Gastrocnemius medialis (tissue), 4 donors: ENCODE measurements at regions not wholly inside any gene's neighbourhood (a gene's known extent, or its start where the extent isn't known, plus 50 kb on each side); places are given as distances from the start of the nearest gene placed in this dataset.

ENCODE experiments used
- ATAC-seq, 2 donors: fragments of 150-250 bp; one replicate each; pipeline ENCODE4 v1.9.1; 2016
- DNase-seq, 2 donors: peaks; one replicate each; pipeline ENCODE4 v3.0.0-alpha.2; 2019
- H3K27ac ChIP-seq, 4 donors: fragments of 200-600 bp; sonication (generic); 1 replicate in 1 of 4; 2 replicates in 3 of 4; pipeline ENCODE4 v1.5.1; 2016 to 2018; ENCODE audit warnings: mild to moderate bottlenecking in 2 of 4, moderate library complexity in 1 of 4
- H3K27me3 ChIP-seq, 3 donors: fragments of 200-600 bp; sonication (generic) in 2 of 3; 1 replicate in 1 of 3; 2 replicates in 2 of 3; pipeline versions ENCODE4 v1.5.1 to v1.6.0; 2016 to 2019; ENCODE audit warnings: mild to moderate bottlenecking in 1 of 3, moderate library complexity in 1 of 3
- H3K36me3 ChIP-seq, 2 donors: fragments of 200-600 bp; sonication (generic) in 1 of 2; one replicate each; pipeline ENCODE4 v1.5.1; 2017 to 2018
- H3K4me1 ChIP-seq, 2 donors: fragments of 200-600 bp; sonication (generic) in 1 of 2; one replicate each; pipeline ENCODE4 v1.5.1; 2016 to 2017; ENCODE audit warnings: mild to moderate bottlenecking in 2 of 2
- H3K4me3 ChIP-seq, 4 donors: fragments of 200-600 bp; sonication (generic) in 3 of 4; 1 replicate in 1 of 4; 2 replicates in 3 of 4; pipeline ENCODE4 v1.5.1; 2016 to 2019; ENCODE audit warnings: mild to moderate bottlenecking in 2 of 4
- H3K9me3 ChIP-seq, 3 donors: fragments of 200-600 bp; sonication (generic) in 2 of 3; 1 replicate in 1 of 3; 2 replicates in 2 of 3; pipeline ENCODE4 v1.5.1; 2016 to 2019
- POLR2A ChIP-seq, 2 donors: fragments of 450-650 bp; IDR thresholded peaks; one replicate each; pipeline ENCODE4 v1.6.1; 2017; ENCODE audit warnings: antibody characterized with exemption in 2 of 2, mild to moderate bottlenecking in 2 of 2, moderate library complexity in 2 of 2
- in situ Hi-C, 4 donors: fragments of 200-750 bp; cut with MboI; loops; one replicate each; pipeline versions ENCODE4 v1.15.0 to v1.8.0; 2017; ENCODE audit warnings: low sequenced_read_pairs in 4 of 4
- intact Hi-C: fragments of 100-400 bp; cut with DNase I; formaldehyde crosslinking; loops from one replicate; pipeline ENCODE4 v1.15.1; 2023; ENCODE audit warnings: low total_unique reads
- TF ChIP-seq, protein P1 (sequence below), 5 experiments: fragments of 450-650 bp in 3 of 5; fragments of 200-600 bp in 2 of 5; sonication (generic) in 2 of 5; IDR thresholded peaks in 4 of 5; conservative IDR thresholded peaks in 1 of 5; 1 replicate in 4 of 5; 2 replicates in 1 of 5; pipeline ENCODE4 v1.5.1; 2016 to 2019; ENCODE audit warnings: antibody characterized with exemption in 5 of 5, mild to moderate bottlenecking in 3 of 5, moderate library complexity in 3 of 5

DNA sequence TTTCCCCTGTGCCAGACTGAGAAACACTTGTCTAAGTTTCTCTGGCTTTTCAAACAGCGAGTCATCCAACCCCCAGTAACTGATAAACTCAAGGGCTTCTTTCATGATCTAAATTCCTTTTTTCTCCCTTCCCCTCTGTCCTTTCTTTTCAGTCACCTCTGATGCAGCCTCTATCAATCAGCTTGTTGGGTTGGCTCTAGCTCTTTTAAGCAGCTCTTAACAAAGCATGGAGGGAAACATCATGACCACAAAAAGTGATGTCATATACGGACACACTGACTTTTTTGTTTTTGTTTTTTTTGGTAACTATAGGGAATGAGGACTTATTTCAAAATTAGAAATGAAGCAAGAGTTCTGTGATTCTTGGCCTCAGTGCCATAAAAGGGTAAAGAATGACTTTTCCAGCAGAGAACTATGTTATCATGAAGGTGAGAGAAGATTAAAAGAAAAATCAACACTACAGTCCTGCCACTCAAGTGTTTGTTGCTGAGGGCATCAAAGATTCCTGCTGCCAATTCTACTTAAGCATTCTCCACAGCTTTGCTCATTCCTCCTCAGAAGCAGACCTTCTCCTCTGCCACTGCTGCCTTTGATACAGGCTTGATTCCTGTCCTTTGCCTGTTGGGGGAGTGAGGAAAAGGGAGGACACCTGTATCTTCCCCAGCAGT lies 457.0 kb upstream of the ONECUT1 start:
- Histone ChIP-seq H3K27ac (no peak overlapping the region), H3K27me3 (no peaks in the 10 kb centered on the region), H3K4me3 (no peak overlapping the region), H3K4me1 (no peaks in the 10 kb centered on the region), H3K9me3 (no peaks in the 10 kb centered on the region), H3K36me3 (no peaks in the 10 kb centered on the region)
- TF ChIP-seq, protein P1, sequence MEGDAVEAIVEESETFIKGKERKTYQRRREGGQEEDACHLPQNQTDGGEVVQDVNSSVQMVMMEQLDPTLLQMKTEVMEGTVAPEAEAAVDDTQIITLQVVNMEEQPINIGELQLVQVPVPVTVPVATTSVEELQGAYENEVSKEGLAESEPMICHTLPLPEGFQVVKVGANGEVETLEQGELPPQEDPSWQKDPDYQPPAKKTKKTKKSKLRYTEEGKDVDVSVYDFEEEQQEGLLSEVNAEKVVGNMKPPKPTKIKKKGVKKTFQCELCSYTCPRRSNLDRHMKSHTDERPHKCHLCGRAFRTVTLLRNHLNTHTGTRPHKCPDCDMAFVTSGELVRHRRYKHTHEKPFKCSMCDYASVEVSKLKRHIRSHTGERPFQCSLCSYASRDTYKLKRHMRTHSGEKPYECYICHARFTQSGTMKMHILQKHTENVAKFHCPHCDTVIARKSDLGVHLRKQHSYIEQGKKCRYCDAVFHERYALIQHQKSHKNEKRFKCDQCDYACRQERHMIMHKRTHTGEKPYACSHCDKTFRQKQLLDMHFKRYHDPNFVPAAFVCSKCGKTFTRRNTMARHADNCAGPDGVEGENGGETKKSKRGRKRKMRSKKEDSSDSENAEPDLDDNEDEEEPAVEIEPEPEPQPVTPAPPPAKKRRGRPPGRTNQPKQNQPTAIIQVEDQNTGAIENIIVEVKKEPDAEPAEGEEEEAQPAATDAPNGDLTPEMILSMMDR (IDR thresholded peaks at IDR 0.05 in 4 of 5, conservative IDR thresholded peaks at IDR 0.05 in 1 of 5) = no peak
- TF ChIP-seq POLR2A (IDR thresholded peaks at IDR 0.05) = no peak
- DNase-seq (no peak), ATAC-seq (no peak)
- in situ Hi-C loops (no loop called here), intact Hi-C loops (no loop called here)

DNA sequence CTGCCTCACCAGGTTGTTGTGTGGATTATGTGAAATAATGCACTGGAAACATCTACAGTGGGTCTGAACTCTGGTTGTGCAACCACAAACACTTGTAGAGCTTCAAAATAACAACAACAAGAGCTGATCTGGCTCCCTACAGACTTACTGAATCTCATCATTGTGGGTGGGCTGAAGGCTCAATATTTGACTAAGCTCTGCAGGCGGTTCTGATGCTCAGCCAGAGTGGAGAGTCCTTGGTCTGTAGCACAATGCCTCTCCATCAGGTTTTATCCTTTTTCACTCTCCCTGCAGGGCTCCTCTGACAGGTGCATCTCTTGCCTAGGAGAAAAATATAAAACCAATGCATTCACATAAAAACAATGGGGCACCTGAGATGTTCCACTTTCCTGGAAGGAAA lies 456.3 kb upstream of the ONECUT1 start:
- DNase-seq (no peak), ATAC-seq (no peak)
- Histone ChIP-seq H3K27me3 (no peaks in the 10 kb centered on the region), H3K9me3 (no peaks in the 10 kb centered on the region), H3K36me3 (no peaks in the 10 kb centered on the region), H3K27ac (no peak overlapping the region), H3K4me3 (no peak overlapping the region), H3K4me1 (no peaks in the 10 kb centered on the region)
- intact Hi-C loops = no loop called here
- in situ Hi-C loops = no loop called here
- no peak for TF ChIP-seq POLR2A (IDR thresholded peaks at IDR 0.05)
- TF ChIP-seq, protein P1 (IDR thresholded peaks at IDR 0.05 in 4 of 5, conservative IDR thresholded peaks at IDR 0.05 in 1 of 5) = no peak

DNA sequence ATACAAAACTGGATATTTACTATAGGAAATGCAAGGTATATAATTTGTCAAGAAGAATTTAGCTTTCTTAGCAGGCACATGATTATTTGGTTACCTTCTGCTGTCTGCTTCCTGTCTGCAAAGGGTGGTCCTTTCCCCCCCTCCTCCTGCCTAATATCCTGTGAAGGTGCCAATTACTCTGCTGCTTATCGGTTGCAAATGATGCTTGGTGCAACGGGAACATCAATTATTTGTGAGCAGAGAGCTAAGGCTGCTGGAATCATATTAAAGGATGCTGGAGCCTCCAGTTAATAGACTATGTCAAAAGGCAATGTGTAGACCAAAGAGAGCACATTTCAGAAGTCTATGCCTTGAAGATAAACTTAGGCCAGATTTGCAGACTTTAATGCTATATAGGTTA lies 443.7 kb upstream of the ONECUT1 start:
- no peaks in the 10 kb centered on the region for H3K9me3 ChIP-seq
- H3K36me3 ChIP-seq = no peaks in the 10 kb centered on the region
- TF ChIP-seq, protein P1 (IDR thresholded peaks at IDR 0.05 in 4 of 5, conservative IDR thresholded peaks at IDR 0.05 in 1 of 5) = no peak
- TF ChIP-seq POLR2A (IDR thresholded peaks at IDR 0.05) = no peak
- ATAC-seq = no peak
- no peaks in the 10 kb centered on the region for H3K27me3 ChIP-seq
- no peak for DNase-seq
- H3K4me1 ChIP-seq = no peaks in the 10 kb centered on the region
- no peak overlapping the region for H3K27ac ChIP-seq
- H3K4me3 ChIP-seq = no peak overlapping the region
- intact Hi-C loops = no loop called here
- in situ Hi-C loops = no loop called here

DNA sequence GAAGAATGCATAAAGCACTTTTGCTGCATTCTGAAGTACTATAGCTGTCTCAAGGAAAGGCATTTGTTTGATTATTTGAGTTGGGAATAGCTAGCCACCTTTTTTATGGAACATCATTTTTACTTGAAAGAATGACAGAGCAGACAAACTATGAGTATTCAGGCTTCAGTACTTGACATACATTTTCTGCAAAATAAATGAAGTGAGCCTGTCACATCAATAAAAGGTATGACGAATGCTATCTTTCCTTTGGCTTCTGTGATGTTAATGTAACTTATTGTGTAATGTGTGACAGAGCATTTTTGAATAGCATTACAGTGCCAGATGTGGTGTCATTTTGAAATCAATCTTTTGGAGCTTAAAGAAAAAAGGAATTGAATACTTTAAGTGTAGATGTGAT lies 440.3 kb upstream of the ONECUT1 start:
- H3K9me3 ChIP-seq = no peaks in the 10 kb centered on the region
- no peak overlapping the region for H3K4me3 ChIP-seq
- no peak overlapping the region for H3K27ac ChIP-seq
- ATAC-seq = no peak
- intact Hi-C loops = no loop called here
- in situ Hi-C loops = no loop called here
- TF ChIP-seq, protein P1 (IDR thresholded peaks at IDR 0.05 in 4 of 5, conservative IDR thresholded peaks at IDR 0.05 in 1 of 5) = no peak
- TF ChIP-seq POLR2A (IDR thresholded peaks at IDR 0.05) = no peak
- no peak for DNase-seq
- no peaks in the 10 kb centered on the region for H3K4me1 ChIP-seq
- no peaks in the 10 kb centered on the region for H3K36me3 ChIP-seq
- H3K27me3 ChIP-seq = no peaks in the 10 kb centered on the region

DNA sequence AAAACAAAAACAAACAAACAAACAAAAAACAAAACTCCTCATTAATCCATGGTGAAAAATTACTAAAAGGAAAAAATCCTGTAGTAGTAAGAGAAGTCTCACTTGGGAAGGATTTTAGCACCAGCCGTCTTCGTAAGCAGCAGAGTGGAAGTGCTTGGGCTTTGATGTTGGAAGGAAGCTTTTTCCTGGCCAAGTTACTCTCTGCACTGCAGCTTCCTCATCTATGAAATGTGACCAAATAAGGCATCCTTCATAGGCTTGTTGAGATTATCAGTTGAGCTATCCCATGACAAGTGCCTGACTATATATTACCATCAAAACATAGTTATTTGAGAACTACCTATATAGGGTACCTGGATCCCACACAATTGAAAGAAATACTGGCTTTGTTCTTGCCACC lies 436.4 kb upstream of the ONECUT1 start:
- Histone ChIP-seq H3K4me3 (no peak overlapping the region), H3K4me1 (no peaks in the 10 kb centered on the region), H3K27ac (no peak overlapping the region), H3K9me3 (no peaks in the 10 kb centered on the region), H3K36me3 (no peaks in the 10 kb centered on the region), H3K27me3 (no peaks in the 10 kb centered on the region)
- ATAC-seq = no peak
- DNase-seq = no peak
- intact Hi-C loops = no loop called here
- TF ChIP-seq, protein P1 (IDR thresholded peaks at IDR 0.05 in 4 of 5, conservative IDR thresholded peaks at IDR 0.05 in 1 of 5) = no peak
- no peak for TF ChIP-seq POLR2A (IDR thresholded peaks at IDR 0.05)
- in situ Hi-C loops = no loop called here
